Central memory CD8-positive, alpha-beta T cell (primary cell): ENCODE measurements at regions not wholly inside any gene's neighbourhood (a gene's known extent, or its start where the extent isn't known, plus 50 kb on each side); places are given as distances from the start of the nearest gene placed in this dataset.
"Not testable (repeated sequence)": the region's sequence is repeated elsewhere in the genome, so short reads cannot be mapped to it uniquely, and the experiment has no call there.

Experiments used
- ATAC-seq: fragments of 150-1000 bp; cut with Tn5 transposase; replicated peaks from 2 replicates; pipeline ENCODE4 v1.10.0; 2022; ENCODE audit warnings: mild to moderate bottlenecking, moderate FRiP score, moderate number of reproducible peaks; ENCODE audit not compliant: poor library complexity, severe bottlenecking; ENCODE audit errors: extremely low read depth
- DNase-seq, 2 donors: peaks; one replicate each; pipeline ENCODE4 v3.0.0; 2021; ENCODE audit warnings: low spot score in 2 of 2
- H3K27ac Mint-ChIP-seq: one replicate; pipeline ENCODE4 v1.8.0; 2022; ENCODE audit warnings: low read depth, mild to moderate bottlenecking, moderate library complexity, mixed read lengths
- H3K27me3 Mint-ChIP-seq: one replicate; pipeline ENCODE4 v1.8.0; 2022; ENCODE audit warnings: mixed read lengths
- H3K36me3 Mint-ChIP-seq: one replicate; pipeline ENCODE4 v1.8.0; 2022; ENCODE audit warnings: mild to moderate bottlenecking, moderate library complexity, mixed read lengths; ENCODE audit not compliant: insufficient read depth
- H3K4me1 Mint-ChIP-seq: one replicate; pipeline ENCODE4 v1.8.0; 2022; ENCODE audit warnings: mixed read lengths
- H3K4me3 Mint-ChIP-seq: one replicate; pipeline ENCODE4 v1.8.0; 2022; ENCODE audit warnings: mild to moderate bottlenecking, moderate library complexity, mixed read lengths
- H3K9me3 Mint-ChIP-seq: one replicate; pipeline ENCODE4 v1.8.0; 2022; ENCODE audit warnings: mixed read lengths

GRCh38 chr2:35454966-35455638 is 900.5 kb upstream of the CRIM1 start:
- ATAC-seq (no peak), DNase-seq (no peak)
- no peaks in the 10 kb centered on the region for H3K27me3 Mint-ChIP-seq
- no peaks in the 10 kb centered on the region for H3K36me3 Mint-ChIP-seq
- no peak overlapping the region for H3K27ac Mint-ChIP-seq
- no peaks in the 10 kb centered on the region for H3K4me1 Mint-ChIP-seq
- H3K9me3 Mint-ChIP-seq, result no peaks in the 10 kb centered on the region
- H3K4me3 Mint-ChIP-seq, result no peak overlapping the region

GRCh38 chr2:35447821-35448220 is 907.8 kb upstream of the CRIM1 start:
- H3K27me3 Mint-ChIP-seq, result no peaks in the 10 kb centered on the region
- no peaks in the 10 kb centered on the region for H3K9me3 Mint-ChIP-seq
- H3K4me1 Mint-ChIP-seq, result no peaks in the 10 kb centered on the region
- no peaks in the 10 kb centered on the region for H3K36me3 Mint-ChIP-seq
- H3K4me3 Mint-ChIP-seq, result no peak overlapping the region
- DNase-seq, result no peak
- H3K27ac Mint-ChIP-seq, result no peak overlapping the region
- ATAC-seq, result no peak

- Mint-ChIP-seq H3K27ac (no peak overlapping the region), H3K4me1 (no peaks in the 10 kb centered on the region), H3K9me3 (no peaks in the 10 kb centered on the region), H3K27me3 (no peaks in the 10 kb centered on the region), H3K36me3 (no peaks in the 10 kb centered on the region), H3K4me3 (no peak overlapping the region)
- DNase-seq (no peak), ATAC-seq (no peak)
Observed at GRCh38 chr2:35447215-35447614, 908.4 kb upstream of the CRIM1 start.

- Mint-ChIP-seq H3K9me3 (no peaks in the 10 kb centered on the region), H3K36me3 (no peaks in the 10 kb centered on the region), H3K27me3 (no peaks in the 10 kb centered on the region), H3K4me1 (no peaks in the 10 kb centered on the region), H3K27ac (no peak overlapping the region), H3K4me3 (no peak overlapping the region)
- DNase-seq (no peak), ATAC-seq (no peak)
Observed at GRCh38 chr2:35443087-35443486, 912.5 kb upstream of the CRIM1 start.

GRCh38 chr2:35441575-35441974 is 914.0 kb upstream of the CRIM1 start:
- H3K4me3 Mint-ChIP-seq, H3K27ac Mint-ChIP-seq, H3K27me3 Mint-ChIP-seq, H3K4me1 Mint-ChIP-seq, H3K36me3 Mint-ChIP-seq, ATAC-seq, DNase-seq, H3K9me3 Mint-ChIP-seq: not testable (repeated sequence)

- not testable (repeated sequence) for H3K4me1 Mint-ChIP-seq, ATAC-seq, H3K36me3 Mint-ChIP-seq, H3K4me3 Mint-ChIP-seq, H3K9me3 Mint-ChIP-seq, H3K27ac Mint-ChIP-seq, H3K27me3 Mint-ChIP-seq, DNase-seq
Observed at GRCh38 chr2:35440308-35440707, 915.3 kb upstream of the CRIM1 start.

- not testable (repeated sequence) for ATAC-seq, H3K27ac Mint-ChIP-seq, H3K9me3 Mint-ChIP-seq
Observed at GRCh38 chr2:35436893-35437292, 918.7 kb upstream of the CRIM1 start.

GRCh38 chr2:35428548-35428947 is 927.0 kb upstream of the CRIM1 start:
- ATAC-seq (no peak), DNase-seq (no peak)
- Mint-ChIP-seq H3K36me3 (no peaks in the 10 kb centered on the region), H3K27ac (no peak overlapping the region), H3K4me1 (no peaks in the 10 kb centered on the region), H3K9me3 (peaks cover 15% of the 10 kb centered on the region), H3K27me3 (no peaks in the 10 kb centered on the region), H3K4me3 (no peak overlapping the region)

More at GRCh38 chr2:35436893-35437292, 918.7 kb upstream of the CRIM1 start:
- not testable (repeated sequence) for H3K4me3 Mint-ChIP-seq, H3K27me3 Mint-ChIP-seq, H3K4me1 Mint-ChIP-seq, DNase-seq, H3K36me3 Mint-ChIP-seq

GRCh38 chr2:35421485-35421884 is 934.1 kb upstream of the CRIM1 start:
- Mint-ChIP-seq H3K27me3 (no peaks in the 10 kb centered on the region), H3K4me3 (no peak overlapping the region), H3K4me1 (no peaks in the 10 kb centered on the region), H3K9me3 (peaks cover 17% of the 10 kb centered on the region), H3K27ac (no peak overlapping the region), H3K36me3 (no peaks in the 10 kb centered on the region)
- ATAC-seq (no peak), DNase-seq (no peak)

GRCh38 chr2:35417293-35417692 is 938.3 kb upstream of the CRIM1 start:
- Mint-ChIP-seq H3K4me3 (no peak overlapping the region), H3K27ac (no peak overlapping the region), H3K36me3 (no peaks in the 10 kb centered on the region), H3K27me3 (no peaks in the 10 kb centered on the region), H3K4me1 (no peaks in the 10 kb centered on the region), H3K9me3 (no peaks in the 10 kb centered on the region)
- ATAC-seq (no peak), DNase-seq (no peak)

- Mint-ChIP-seq H3K9me3 (no peaks in the 10 kb centered on the region), H3K36me3 (no peaks in the 10 kb centered on the region), H3K4me3 (no peak overlapping the region), H3K4me1 (no peaks in the 10 kb centered on the region), H3K27me3 (no peaks in the 10 kb centered on the region), H3K27ac (no peak overlapping the region)
- DNase-seq (no peak), ATAC-seq (no peak)
Observed at GRCh38 chr2:35416391-35417140, 939.0 kb upstream of the CRIM1 start.

GRCh38 chr2:35415942-35416341 is 939.6 kb upstream of the CRIM1 start:
- Mint-ChIP-seq H3K4me3 (no peak overlapping the region), H3K4me1 (no peaks in the 10 kb centered on the region), H3K27ac (no peak overlapping the region), H3K36me3 (no peaks in the 10 kb centered on the region), H3K9me3 (no peaks in the 10 kb centered on the region), H3K27me3 (no peaks in the 10 kb centered on the region)
- ATAC-seq (no peak), DNase-seq (no peak)

- Mint-ChIP-seq H3K27ac (no peak overlapping the region), H3K27me3 (no peaks in the 10 kb centered on the region)
- DNase-seq, result no peak
Observed at GRCh38 chr2:35415282-35415681, 940.3 kb upstream of the CRIM1 start.

More at GRCh38 chr2:35415282-35415681, 940.3 kb upstream of the CRIM1 start:
- Mint-ChIP-seq H3K36me3 (no peaks in the 10 kb centered on the region), H3K9me3 (no peaks in the 10 kb centered on the region), H3K4me3 (no peak overlapping the region), H3K4me1 (no peaks in the 10 kb centered on the region)
- ATAC-seq, result no peak
